H7 (cell line): ENCODE measurements at regions not wholly inside any gene's neighbourhood (a gene's known extent, or its start where the extent isn't known, plus 50 kb on each side); places are given as distances from the start of the nearest gene placed in this dataset.

Source experiments
- DNase-seq: peaks from one replicate; pipeline ENCODE4 v3.0.0; 2012
- H3K27me3 ChIP-seq: 2 replicates; pipeline ENCODE4 v1.6.0; 2011; ENCODE audit warnings: mild to moderate bottlenecking, low read length; ENCODE audit not compliant: control insufficient read depth, insufficient read depth
- H3K36me3 ChIP-seq: replicated peaks from 2 replicates; pipeline ENCODE4 v1.5.1; 2011; ENCODE audit warnings: low read length; ENCODE audit not compliant: control insufficient read depth, insufficient read depth
- H3K4me3 ChIP-seq: 2 replicates; pipeline ENCODE4 v1.5.1; 2011; ENCODE audit warnings: low read depth, mild to moderate bottlenecking, control low read depth, low read length, moderate library complexity; ENCODE audit not compliant: insufficient read depth

DNA sequence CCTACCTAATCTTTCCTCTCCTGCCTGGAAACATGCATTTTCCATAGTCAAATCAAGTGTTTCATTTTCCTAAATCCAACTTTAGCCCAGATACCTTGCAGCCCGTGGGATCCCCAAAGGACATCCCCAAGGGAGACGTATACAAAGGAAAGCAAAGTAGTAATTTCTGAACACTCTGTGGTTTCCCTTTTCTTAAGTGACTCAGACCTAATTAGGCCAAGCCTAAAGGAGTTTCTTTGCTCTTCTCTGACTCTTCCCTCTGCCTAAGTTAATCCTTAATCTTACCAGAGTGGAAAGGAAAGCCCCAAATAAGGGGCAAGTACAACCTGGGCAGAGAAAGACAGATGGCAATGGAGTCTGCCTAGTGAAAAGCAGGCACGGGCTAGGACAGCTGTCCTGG lies 250.3 kb downstream of the SPTSSA start:
- DNase-seq, result no peak
- Histone ChIP-seq H3K4me3 (no peak overlapping the region), H3K27me3 (no peaks in the 10 kb centered on the region), H3K36me3 (no peaks in the 10 kb centered on the region)

DNA sequence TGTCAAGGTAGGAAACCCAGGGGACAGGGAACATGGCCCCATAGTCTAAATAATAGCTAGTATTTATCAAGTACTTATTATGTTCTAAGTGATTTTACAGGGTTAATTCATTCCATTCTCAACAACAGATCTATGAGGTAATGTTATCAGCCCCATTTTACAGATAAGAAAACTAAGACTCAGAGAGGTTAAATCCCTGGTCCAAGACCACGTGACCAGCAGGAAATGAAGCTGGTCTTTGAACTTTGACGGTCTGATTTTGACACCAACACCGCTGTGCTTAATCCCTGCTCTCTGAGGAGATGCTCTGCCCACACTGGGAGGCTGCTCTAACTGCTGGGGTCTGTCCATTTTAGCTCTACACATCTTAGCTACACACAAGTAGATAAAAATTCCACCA lies 253.5 kb downstream of the SPTSSA start:
- H3K27me3 ChIP-seq, result no peaks in the 10 kb centered on the region
- no peaks in the 10 kb centered on the region for H3K36me3 ChIP-seq
- no peak for DNase-seq
- no peak overlapping the region for H3K4me3 ChIP-seq

DNA sequence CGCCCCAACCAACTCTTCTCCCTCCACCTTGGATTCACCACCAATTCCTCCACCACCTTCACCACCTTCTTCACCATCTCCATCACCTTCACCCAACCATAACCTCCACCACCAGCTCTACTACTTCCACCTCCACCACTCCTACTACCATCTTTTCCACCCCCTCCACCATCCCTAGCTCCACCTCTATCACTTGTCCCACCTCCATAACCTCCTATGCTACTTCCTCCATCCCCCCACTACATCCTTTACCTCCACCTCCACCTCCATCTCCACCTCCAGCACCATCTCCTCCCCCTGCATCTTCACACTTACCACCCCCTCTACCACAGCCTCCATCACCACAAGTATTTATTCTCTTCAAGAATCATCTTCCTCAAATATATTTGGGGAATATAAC lies 254.9 kb upstream of the EGLN3 start:
- DNase-seq, result no peak
- Histone ChIP-seq H3K36me3 (no peaks in the 10 kb centered on the region), H3K4me3 (no peak overlapping the region), H3K27me3 (no peaks in the 10 kb centered on the region)

DNA sequence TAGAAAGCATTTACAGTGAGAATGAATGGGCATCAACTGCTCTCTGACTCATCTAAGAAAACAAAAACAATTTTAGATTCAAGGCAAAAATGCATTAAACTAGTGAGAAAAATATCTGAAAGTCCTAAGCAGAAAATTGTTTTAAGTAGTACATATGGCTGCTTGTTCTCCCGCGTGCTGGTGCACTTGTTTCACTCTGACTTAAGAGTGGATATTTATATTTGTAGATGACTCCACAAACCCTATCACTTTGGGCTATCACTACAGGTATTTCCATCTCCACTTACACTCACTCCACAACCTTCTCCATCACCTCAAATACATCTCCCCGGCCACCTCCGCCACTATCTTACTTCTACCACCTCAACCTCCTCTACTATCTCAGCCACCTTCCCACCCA lies 253.9 kb upstream of the EGLN3 start:
- DNase-seq, result no peak
- Histone ChIP-seq H3K27me3 (no peaks in the 10 kb centered on the region), H3K36me3 (no peaks in the 10 kb centered on the region), H3K4me3 (no peak overlapping the region)

DNA sequence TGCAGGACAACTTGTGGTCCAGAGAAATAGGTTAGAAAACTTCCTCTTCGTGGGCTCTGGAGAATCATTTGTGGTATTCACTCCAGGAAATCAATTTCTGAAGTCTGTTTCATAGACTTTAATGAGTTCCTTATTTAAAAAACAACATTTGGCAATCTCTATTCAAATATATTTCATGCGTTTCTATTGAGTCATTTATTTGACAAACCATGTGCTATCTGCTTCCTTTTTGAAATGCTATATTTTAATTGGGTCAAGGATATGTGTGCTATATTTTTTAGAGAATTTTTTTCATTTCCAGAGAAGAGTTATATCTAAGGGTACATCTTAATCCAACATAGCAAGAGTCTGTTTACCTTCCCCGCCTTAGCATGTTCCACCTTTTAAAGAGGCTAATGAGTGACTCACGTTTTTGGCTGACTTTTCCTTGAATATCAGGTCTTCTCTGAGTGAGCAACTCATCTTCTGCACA lies 252.4 kb upstream of the EGLN3 start:
- Histone ChIP-seq H3K36me3 (no peaks in the 10 kb centered on the region), H3K27me3 (no peaks in the 10 kb centered on the region), H3K4me3 (no peak overlapping the region)
- no peak for DNase-seq

DNA sequence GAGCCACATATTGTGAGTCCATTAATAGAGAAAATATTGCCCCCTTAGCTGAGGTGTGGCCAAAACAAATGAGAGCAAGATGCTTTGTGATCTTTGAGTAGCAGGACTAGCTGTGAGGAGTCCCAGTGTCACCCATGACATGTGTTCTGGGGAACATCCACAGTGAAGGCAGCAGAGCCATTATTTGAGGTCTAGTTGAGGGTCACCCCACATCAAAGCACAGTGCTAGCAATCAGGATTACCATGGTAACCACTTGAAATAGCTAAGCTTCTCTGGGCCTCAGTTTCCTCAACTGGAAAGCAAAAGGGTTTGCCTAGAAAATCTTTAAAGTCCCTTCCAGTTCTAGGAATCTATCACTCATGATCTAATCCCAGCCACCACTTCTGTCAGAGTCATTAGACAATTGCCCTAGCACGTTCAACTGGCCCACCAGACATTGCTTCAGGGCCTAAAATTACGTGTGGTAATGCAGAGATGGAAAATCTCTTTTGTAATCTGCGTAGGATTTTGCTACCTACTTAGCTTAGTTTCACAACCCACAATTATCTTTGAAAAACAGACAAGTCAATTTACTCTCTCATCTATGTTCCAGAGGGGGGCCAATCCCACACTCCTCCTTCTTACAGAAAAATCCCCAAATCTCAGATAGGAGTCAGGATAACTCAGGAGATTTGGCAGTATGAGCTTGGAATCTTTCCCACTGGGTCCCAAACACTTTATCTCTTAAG lies 251.2 kb upstream of the EGLN3 start:
- H3K36me3 ChIP-seq, result no peaks in the 10 kb centered on the region
- H3K4me3 ChIP-seq, result no peak overlapping the region
- DNase-seq, result no peak
- no peaks in the 10 kb centered on the region for H3K27me3 ChIP-seq

DNA sequence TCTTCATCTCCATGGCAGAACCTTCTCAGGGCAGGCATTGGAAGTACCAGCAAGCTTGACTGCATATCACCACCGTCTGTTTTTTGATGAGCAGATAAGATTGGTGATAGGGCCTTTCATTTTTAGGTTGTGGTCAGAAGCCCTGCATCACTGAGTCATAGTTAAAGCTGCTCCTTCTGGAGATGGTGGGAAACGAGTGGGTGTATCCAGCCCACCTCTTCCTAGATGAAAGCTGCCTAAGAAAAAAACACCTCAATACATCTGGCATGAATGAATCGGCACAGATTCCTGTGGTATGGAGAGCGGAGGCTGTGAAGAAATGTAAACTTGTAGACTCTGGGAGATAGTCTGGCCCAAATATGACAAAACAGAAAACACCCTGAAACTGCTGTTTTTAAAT lies 248.7 kb upstream of the EGLN3 start:
- no peak overlapping the region for H3K4me3 ChIP-seq
- no peaks in the 10 kb centered on the region for H3K27me3 ChIP-seq
- H3K36me3 ChIP-seq, result no peaks in the 10 kb centered on the region
- no peak for DNase-seq

DNA sequence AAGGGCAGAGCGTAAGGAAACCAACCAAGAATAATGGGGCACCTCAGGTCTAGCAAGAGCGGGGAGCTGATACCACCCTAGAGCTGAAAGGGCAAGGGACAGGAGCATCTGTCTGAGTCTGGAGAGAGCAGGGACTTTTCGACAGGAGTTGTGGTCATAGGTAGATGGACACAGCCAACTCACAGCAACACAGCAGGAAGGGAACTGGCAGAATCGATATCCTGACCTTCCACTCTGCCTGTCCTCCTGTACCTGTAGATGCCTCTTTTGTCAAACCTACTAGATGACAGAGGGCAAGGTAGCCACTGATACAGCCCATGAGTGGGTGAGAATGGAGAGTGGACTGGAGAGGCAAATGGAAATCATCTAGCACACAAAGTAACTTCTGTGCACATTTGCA lies 247.2 kb upstream of the EGLN3 start:
- H3K4me3 ChIP-seq, result no peak overlapping the region
- no peaks in the 10 kb centered on the region for H3K36me3 ChIP-seq
- no peaks in the 10 kb centered on the region for H3K27me3 ChIP-seq
- DNase-seq, result no peak

DNA sequence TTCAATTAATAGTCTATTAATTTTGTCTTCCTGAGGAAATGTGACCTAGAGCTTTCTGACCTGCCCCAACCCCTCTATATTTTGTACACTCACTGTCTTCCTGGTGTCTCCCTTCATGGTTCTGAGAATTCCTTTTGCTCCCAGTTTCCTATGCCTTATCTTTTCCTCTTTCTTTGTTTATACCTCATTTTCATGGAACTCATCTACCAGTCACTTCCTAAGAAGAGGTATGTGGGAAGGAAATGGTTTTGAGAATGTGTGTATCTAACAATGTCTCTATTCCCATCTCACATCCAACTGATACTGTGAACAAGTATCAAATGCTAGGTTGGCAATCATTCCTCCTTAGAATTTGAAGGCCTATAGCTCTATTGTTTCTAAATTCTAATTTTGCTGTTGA lies 245.1 kb upstream of the EGLN3 start:
- no peaks in the 10 kb centered on the region for H3K36me3 ChIP-seq
- no peak for DNase-seq
- no peaks in the 10 kb centered on the region for H3K27me3 ChIP-seq
- no peak overlapping the region for H3K4me3 ChIP-seq

DNA sequence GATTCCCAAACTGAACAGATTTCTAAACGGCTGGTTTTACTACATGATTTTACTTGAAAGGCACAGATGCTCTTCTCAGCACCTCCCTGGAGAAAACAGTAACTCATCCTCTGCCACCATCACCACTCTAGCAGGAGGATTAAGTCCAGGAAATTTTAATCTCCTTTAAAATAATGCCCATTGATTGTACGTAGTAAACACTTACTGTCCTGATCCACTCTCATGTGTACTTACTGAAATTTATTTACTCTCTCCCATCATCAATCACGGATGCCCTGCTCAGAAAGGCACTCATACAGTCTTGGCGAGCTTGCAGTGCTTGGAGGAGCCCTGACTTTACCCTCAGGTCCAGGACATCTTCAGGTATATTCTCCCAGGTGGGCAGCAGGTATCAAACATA lies 239.8 kb upstream of the EGLN3 start:
- no peaks in the 10 kb centered on the region for H3K36me3 ChIP-seq
- H3K4me3 ChIP-seq, result no peak overlapping the region
- H3K27me3 ChIP-seq, result no peaks in the 10 kb centered on the region

DNA sequence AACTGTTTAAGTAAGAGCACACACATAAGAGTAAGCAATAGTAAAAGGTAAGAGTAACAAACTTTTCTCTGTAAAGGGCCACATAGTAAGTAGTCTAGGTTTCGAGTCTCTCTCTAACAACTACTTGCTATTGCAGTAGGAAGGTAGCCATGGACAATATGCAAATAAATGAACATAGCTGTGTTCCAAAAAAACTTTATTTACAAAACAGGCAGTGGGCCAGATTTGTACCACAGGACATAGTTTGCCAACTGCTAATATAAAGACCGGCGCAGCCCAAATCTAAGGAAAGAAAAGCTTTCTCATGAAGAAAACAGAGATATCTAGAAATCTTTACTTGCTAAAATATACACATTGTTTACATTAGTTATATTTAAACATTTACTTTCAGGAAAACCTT lies 239.0 kb upstream of the EGLN3 start:
- Histone ChIP-seq H3K4me3 (no peak overlapping the region), H3K36me3 (no peaks in the 10 kb centered on the region), H3K27me3 (no peaks in the 10 kb centered on the region)
- DNase-seq, result no peak

More for the DNA sequence above, 239.8 kb upstream of the EGLN3 start:
- no peak for DNase-seq

DNA sequence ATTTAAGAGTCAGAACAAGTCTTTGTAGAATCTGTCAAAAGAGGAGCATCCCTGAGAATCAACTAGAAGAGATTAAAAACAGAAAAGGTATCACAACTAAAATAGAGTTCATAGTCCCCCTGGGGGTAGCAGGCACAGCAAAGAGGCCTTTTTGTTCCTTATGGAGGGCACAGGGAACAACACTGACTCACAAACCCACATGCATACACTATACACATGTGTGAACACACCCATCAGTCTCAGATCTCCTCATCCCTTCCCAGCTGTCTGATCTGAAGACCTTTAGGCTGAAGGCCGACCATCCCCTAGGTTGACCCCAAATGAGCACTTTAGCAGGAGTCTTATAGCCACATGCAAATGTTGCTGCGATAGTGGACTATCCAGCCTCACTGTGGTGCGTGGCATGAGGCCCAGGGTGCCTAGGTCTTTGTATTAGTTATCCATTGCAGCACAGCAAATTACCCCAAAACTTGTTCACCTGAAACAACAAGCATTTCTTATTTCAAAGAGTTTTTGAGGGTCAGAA lies 236.7 kb upstream of the EGLN3 start:
- no peaks in the 10 kb centered on the region for H3K36me3 ChIP-seq
- H3K27me3 ChIP-seq, result no peaks in the 10 kb centered on the region
- H3K4me3 ChIP-seq, result no peak overlapping the region
- DNase-seq, result no peak

DNA sequence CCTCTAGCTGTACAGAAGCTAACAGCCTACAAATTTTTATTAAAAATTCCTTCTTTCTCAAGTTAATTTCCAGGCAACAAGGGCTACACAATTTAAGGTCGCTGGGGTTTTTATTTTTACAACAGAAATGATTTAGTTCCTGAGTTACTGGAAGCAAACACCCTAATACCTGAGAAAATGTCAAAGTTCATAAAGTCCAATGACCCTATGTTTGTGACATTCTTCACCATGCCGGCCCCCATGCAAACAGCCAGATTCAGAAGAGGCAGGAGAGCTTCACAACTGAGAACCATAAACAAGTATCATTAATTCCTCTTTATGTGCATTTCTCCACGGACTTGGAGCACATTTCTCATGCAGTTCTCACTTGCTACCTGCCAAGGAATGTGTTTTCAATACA lies 236.2 kb upstream of the EGLN3 start:
- no peak for DNase-seq
- H3K4me3 ChIP-seq, result no peak overlapping the region
- no peaks in the 10 kb centered on the region for H3K27me3 ChIP-seq
- no peaks in the 10 kb centered on the region for H3K36me3 ChIP-seq

DNA sequence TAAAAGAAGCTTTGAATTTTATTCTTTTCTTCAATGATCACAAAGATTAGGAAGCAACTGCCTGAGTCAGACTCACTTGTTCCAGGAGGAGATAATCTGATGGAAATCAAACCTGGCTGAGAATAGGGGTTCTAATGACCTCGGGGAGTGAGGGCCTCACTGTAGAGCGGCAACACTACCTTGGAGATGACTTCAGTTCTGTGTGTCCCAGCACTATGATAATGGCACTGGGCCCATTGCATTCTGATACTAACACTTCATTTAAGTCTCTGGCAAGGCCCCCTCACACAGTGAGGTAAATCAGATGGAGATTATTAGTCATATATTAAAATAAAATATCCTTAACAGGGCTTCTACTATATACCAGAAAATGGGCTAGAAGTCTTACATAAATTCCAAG lies 233.3 kb upstream of the EGLN3 start:
- DNase-seq, result no peak
- no peaks in the 10 kb centered on the region for H3K27me3 ChIP-seq
- no peak overlapping the region for H3K4me3 ChIP-seq
- no peaks in the 10 kb centered on the region for H3K36me3 ChIP-seq

DNA sequence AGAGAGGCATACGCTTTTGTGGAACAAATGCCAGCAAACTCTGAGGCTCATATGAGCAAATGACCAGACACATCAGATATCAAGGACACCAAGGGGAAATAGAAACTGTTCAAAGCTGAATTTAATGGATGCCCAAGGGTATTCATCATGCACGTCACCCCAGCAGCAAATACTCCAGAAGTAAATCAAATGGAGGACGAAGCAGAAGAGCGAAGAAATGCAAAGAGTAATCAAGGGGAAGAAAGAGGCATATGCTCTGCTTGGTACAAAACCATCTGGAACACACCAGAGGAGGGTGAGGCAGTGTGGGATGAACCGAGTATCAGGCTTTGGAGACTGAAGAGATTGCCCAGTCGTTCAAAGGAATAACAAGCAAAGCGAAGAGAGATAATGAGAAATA lies 232.6 kb upstream of the EGLN3 start:
- H3K4me3 ChIP-seq, result no peak overlapping the region
- no peak for DNase-seq
- no peaks in the 10 kb centered on the region for H3K27me3 ChIP-seq
- H3K36me3 ChIP-seq, result no peaks in the 10 kb centered on the region

DNA sequence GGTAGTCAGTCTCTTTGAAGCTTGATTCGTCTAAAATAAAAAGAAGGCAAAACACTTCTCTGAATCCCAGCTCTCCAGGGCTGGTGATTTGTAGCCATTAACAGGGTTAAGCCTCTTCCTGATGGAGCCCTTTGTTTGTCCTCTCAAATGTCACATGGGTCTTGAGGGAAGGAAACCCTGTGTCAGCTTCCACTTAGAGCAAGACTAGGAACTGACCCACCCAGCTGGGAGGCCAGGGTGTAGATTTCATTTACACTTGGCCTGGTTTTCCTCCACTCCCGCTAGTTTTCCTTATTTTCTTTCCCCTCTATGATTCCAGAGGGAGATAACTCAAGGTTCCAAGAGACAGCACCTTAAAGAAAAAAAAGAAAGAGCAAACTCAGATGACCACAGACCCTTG lies 230.5 kb upstream of the EGLN3 start:
- DNase-seq, result no peak
- Histone ChIP-seq H3K36me3 (no peaks in the 10 kb centered on the region), H3K27me3 (no peaks in the 10 kb centered on the region), H3K4me3 (no peak overlapping the region)
